ENCODE measurements at regions not wholly inside any gene's neighbourhood (a gene's known extent, or its start where the extent isn't known, plus 50 kb on each side); places are given as distances from the start of the nearest gene placed in this dataset.

DNA sequence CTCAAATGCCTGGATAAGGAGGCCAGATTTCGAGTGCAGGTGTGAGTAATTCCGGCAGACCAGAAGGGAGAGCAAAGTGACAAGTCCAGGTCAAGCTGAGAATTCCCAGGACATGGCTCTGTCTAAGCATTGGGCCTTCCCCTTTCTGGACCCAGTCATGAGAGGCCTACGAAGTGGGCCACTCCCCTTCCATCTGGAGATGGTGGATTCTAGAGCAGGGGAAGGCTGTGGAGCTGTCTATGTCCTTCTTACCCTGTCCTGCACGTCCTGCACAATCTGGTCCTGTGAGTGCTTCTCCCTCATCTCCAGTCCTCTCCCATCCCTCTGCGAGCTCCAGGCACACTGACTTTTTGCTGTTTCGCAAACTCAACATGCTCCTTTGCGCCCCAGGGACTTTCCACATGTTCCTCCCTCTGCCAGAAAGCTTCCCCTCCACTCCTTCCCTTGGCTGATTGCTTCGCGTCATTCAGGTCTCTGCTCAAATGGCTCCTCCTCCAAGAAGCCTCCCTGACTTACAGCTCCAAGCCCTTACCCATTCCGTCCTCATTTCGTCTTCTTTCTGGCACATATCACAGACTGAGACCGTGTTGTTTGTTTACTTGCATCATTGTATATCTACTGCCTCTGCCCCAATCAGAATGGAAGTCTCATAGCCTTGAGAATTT is 193.2 kb downstream of the URI1 start:
- ChIA-PET POLR2A (no interaction called here), CTCF (interaction anchor here (0.6 to 2.0 kb wide), 5 partner anchors 9 to 157 kb away, joined by 3 to 5 read pairs (median 3); no protein-coding TSS in a partner anchor)
- TF ChIP-seq SMC3 (IDR thresholded peaks at IDR 0.05; ENCODE audit: low read depth, low read length) (no peak), RAD21 (IDR thresholded peaks at IDR 0.05; ENCODE audit: low read length) (no peak), JUND (IDR thresholded peaks at IDR 0.05) (no peak), POLR2AphosphoS5 (IDR thresholded peaks at IDR 0.05; ENCODE audit: low read depth, low read length) (no peak), MEF2A (IDR thresholded peaks at IDR 0.05; ENCODE audit: borderline replicate concordance, low read depth) (no peak)
- TF ChIP-seq, protein P1, sequence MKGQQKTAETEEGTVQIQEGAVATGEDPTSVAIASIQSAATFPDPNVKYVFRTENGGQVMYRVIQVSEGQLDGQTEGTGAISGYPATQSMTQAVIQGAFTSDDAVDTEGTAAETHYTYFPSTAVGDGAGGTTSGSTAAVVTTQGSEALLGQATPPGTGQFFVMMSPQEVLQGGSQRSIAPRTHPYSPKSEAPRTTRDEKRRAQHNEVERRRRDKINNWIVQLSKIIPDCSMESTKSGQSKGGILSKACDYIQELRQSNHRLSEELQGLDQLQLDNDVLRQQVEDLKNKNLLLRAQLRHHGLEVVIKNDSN (IDR thresholded peaks at IDR 0.05; ENCODE audit: borderline replicate concordance, low read depth), result no peak
- Histone ChIP-seq H3K27ac (ENCODE audit: low read depth in 2 of 2, low read length in 1 of 2) (peak overlapping the region in 1 of 2 experiments; percentile 92; a peak in 2 of 4 replicates), H3K27me3 (ENCODE audit: insufficient read depth) (no peaks in the 10 kb centered on the region), H2AFZ (ENCODE audit: low read depth) (no peak overlapping the region), H3K4me3 (ENCODE audit: low read depth in 2 of 2, low read length in 1 of 2) (no peak overlapping the region), H3K4me2 (no peak overlapping the region), H3K4me1 (ENCODE audit: control insufficient read depth in 1 of 2, insufficient read depth in 2 of 2, low read depth in 1 of 2, low read length in 1 of 2) (peaks cover 0 to 36% of the 10 kb centered on the region in 2 experiments; a peak in 2 of 4 replicates), H3K9ac (no peak overlapping the region), H3K79me2 (ENCODE audit: insufficient read depth) (no peaks in the 10 kb centered on the region), H3K9me3 (no peaks in the 10 kb centered on the region), H4K20me1 (ENCODE audit: insufficient read depth) (no peaks in the 10 kb centered on the region), H3F3A (replicated peaks; ENCODE audit: insufficient read depth) (no peaks in the 10 kb centered on the region), H3K9me2 (no peaks in the 10 kb centered on the region), H3K36me3 (replicated peaks in 1 of 2; ENCODE audit: control insufficient read depth in 1 of 2, insufficient read depth in 2 of 2, low read length in 1 of 2) (no peaks in the 10 kb centered on the region)
- no peak for DNase-seq
- WGBS (ENCODE audit: low lambda C conversion rate), result 33% methylated on average over 12 of the region's 12 CpGs

DNA sequence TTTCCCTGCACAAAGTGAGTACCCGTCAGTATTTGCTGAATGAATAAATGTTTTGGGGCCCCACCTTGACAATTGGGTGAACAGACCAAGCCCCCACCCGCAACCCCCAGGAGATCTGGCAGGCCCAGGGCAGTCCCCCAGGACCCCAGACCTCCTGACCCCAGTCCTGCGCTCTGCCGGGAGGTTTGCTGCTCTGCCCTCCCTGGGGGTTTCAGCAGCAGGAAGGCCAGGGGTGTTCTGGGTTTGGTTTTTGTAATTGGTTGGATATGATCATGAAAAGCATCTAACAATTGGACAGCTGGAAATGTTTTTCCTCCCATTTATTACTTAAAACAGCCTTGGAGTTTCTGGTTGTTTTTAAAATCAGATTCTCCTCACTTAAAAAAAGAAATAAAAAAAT is 193.8 kb downstream of the URI1 start:
- Histone ChIP-seq H3K9me3 (no peaks in the 10 kb centered on the region), H3K4me2 (no peak overlapping the region), H3K9me2 (no peaks in the 10 kb centered on the region), H3K79me2 (ENCODE audit: insufficient read depth) (no peaks in the 10 kb centered on the region), H3K27me3 (ENCODE audit: insufficient read depth) (no peaks in the 10 kb centered on the region), H3K36me3 (replicated peaks in 1 of 2; ENCODE audit: control insufficient read depth in 1 of 2, insufficient read depth in 2 of 2, low read length in 1 of 2) (no peaks in the 10 kb centered on the region), H2AFZ (ENCODE audit: low read depth) (no peak overlapping the region), H4K20me1 (ENCODE audit: insufficient read depth) (no peaks in the 10 kb centered on the region), H3K4me1 (ENCODE audit: control insufficient read depth in 1 of 2, insufficient read depth in 2 of 2, low read depth in 1 of 2, low read length in 1 of 2) (peaks cover 0 to 36% of the 10 kb centered on the region in 2 experiments; a peak in 2 of 4 replicates), H3F3A (replicated peaks; ENCODE audit: insufficient read depth) (no peaks in the 10 kb centered on the region), H3K4me3 (ENCODE audit: low read depth in 2 of 2, low read length in 1 of 2) (no peak overlapping the region), H3K27ac (ENCODE audit: low read depth in 2 of 2, low read length in 1 of 2) (peak overlapping the region in 1 of 2 experiments; percentile 92; a peak in 2 of 4 replicates), H3K9ac (no peak overlapping the region)
- TF ChIP-seq FOSL2 (IDR thresholded peaks at IDR 0.05; ENCODE audit: borderline replicate concordance, low read depth), result no peak
- TF ChIP-seq, protein P2, sequence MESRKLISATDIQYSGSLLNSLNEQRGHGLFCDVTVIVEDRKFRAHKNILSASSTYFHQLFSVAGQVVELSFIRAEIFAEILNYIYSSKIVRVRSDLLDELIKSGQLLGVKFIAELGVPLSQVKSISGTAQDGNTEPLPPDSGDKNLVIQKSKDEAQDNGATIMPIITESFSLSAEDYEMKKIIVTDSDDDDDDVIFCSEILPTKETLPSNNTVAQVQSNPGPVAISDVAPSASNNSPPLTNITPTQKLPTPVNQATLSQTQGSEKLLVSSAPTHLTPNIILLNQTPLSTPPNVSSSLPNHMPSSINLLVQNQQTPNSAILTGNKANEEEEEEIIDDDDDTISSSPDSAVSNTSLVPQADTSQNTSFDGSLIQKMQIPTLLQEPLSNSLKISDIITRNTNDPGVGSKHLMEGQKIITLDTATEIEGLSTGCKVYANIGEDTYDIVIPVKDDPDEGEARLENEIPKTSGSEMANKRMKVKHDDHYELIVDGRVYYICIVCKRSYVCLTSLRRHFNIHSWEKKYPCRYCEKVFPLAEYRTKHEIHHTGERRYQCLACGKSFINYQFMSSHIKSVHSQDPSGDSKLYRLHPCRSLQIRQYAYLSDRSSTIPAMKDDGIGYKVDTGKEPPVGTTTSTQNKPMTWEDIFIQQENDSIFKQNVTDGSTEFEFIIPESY (IDR thresholded peaks at IDR 0.05; ENCODE audit: borderline replicate concordance, low read depth), result no peak
- TF ChIP-seq RFX5 (IDR thresholded peaks at IDR 0.05; ENCODE audit: low read length), result no peak
- TF ChIP-seq YY1 (IDR thresholded peaks at IDR 0.05; ENCODE audit: low read depth), result no peak
- no peak for TF ChIP-seq EZH2phosphoT487 (IDR thresholded peaks at IDR 0.05; ENCODE audit: borderline replicate concordance, low read depth)
- TF ChIP-seq GATA2 (CRISPR knock-in tag; IDR thresholded peaks at IDR 0.05), result peak; percentile 68
- no peak for TF ChIP-seq SIN3A (IDR thresholded peaks at IDR 0.05; ENCODE audit: borderline replicate concordance, low read depth, low read length)
- TF ChIP-seq, protein P3, sequence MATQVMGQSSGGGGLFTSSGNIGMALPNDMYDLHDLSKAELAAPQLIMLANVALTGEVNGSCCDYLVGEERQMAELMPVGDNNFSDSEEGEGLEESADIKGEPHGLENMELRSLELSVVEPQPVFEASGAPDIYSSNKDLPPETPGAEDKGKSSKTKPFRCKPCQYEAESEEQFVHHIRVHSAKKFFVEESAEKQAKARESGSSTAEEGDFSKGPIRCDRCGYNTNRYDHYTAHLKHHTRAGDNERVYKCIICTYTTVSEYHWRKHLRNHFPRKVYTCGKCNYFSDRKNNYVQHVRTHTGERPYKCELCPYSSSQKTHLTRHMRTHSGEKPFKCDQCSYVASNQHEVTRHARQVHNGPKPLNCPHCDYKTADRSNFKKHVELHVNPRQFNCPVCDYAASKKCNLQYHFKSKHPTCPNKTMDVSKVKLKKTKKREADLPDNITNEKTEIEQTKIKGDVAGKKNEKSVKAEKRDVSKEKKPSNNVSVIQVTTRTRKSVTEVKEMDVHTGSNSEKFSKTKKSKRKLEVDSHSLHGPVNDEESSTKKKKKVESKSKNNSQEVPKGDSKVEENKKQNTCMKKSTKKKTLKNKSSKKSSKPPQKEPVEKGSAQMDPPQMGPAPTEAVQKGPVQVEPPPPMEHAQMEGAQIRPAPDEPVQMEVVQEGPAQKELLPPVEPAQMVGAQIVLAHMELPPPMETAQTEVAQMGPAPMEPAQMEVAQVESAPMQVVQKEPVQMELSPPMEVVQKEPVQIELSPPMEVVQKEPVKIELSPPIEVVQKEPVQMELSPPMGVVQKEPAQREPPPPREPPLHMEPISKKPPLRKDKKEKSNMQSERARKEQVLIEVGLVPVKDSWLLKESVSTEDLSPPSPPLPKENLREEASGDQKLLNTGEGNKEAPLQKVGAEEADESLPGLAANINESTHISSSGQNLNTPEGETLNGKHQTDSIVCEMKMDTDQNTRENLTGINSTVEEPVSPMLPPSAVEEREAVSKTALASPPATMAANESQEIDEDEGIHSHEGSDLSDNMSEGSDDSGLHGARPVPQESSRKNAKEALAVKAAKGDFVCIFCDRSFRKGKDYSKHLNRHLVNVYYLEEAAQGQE (IDR thresholded peaks at IDR 0.05; ENCODE audit: low read depth, low read length), result no peak
- TF ChIP-seq, protein P4, sequence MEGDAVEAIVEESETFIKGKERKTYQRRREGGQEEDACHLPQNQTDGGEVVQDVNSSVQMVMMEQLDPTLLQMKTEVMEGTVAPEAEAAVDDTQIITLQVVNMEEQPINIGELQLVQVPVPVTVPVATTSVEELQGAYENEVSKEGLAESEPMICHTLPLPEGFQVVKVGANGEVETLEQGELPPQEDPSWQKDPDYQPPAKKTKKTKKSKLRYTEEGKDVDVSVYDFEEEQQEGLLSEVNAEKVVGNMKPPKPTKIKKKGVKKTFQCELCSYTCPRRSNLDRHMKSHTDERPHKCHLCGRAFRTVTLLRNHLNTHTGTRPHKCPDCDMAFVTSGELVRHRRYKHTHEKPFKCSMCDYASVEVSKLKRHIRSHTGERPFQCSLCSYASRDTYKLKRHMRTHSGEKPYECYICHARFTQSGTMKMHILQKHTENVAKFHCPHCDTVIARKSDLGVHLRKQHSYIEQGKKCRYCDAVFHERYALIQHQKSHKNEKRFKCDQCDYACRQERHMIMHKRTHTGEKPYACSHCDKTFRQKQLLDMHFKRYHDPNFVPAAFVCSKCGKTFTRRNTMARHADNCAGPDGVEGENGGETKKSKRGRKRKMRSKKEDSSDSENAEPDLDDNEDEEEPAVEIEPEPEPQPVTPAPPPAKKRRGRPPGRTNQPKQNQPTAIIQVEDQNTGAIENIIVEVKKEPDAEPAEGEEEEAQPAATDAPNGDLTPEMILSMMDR (IDR thresholded peaks at IDR 0.05), result no peak
- no peak for TF ChIP-seq TCF12 (IDR thresholded peaks at IDR 0.05)
- TF ChIP-seq EP300 (IDR thresholded peaks at IDR 0.05; ENCODE audit: borderline replicate concordance in 1 of 2, low read depth in 1 of 2, low read length in 1 of 2), result peak in 1 of 2 experiments; percentile 76; a peak in 1 of 4 replicates
- TF ChIP-seq RCOR1 (IDR thresholded peaks at IDR 0.05; ENCODE audit: low read length), result peak; percentile 64
- no peak for TF ChIP-seq NFIC (IDR thresholded peaks at IDR 0.05; ENCODE audit: borderline replicate concordance)
- CTCF ChIA-PET, result interaction anchor here (0.8 to 2.0 kb wide), 4 partner anchors 10 to 18 kb away, joined by 3 to 5 read pairs (median 3); no protein-coding TSS in a partner anchor
- 73% methylated on average over 4 of the region's 4 CpGs for WGBS (ENCODE audit: low lambda C conversion rate)
- DNase-seq, result peak; percentile 80
- POLR2A ChIA-PET, result interaction anchor here (1.4 kb wide), 1 partner anchor 18 kb away, joined by 3 read pairs; no protein-coding TSS in a partner anchor

Measured in SK-N-SH (cell line).